Neural crest cell (in vitro differentiated cells): ENCODE measurements at regions not wholly inside any gene's neighbourhood (a gene's known extent, or its start where the extent isn't known, plus 50 kb on each side); places are given as distances from the start of the nearest gene placed in this dataset.
A peak's percentile ranks its signal among the peaks of the same experiment; 100 is the strongest.

Experiments
- DNase-seq: peaks from one replicate; pipeline ENCODE4 v3.0.0; 2021; ENCODE audit warnings: low read depth, mixed read lengths, low spot score
- H3K27ac Mint-ChIP-seq: one replicate; pipeline ENCODE4 v1.8.0; 2021; ENCODE audit warnings: mild to moderate bottlenecking, mixed read lengths; ENCODE audit not compliant: unreplicated experiment
- H3K27me3 Mint-ChIP-seq: 2 replicates; pipeline ENCODE4 v1.8.0; 2021; ENCODE audit warnings: low read depth, mild to moderate bottlenecking, mixed read lengths
- H3K36me3 Mint-ChIP-seq: 2 replicates; pipeline ENCODE4 v1.8.0; 2021; ENCODE audit warnings: low read depth, mild to moderate bottlenecking, mixed read lengths
- H3K4me1 Mint-ChIP-seq: 2 replicates; pipeline ENCODE4 v1.8.0; 2021; ENCODE audit warnings: mixed read lengths
- H3K4me3 Mint-ChIP-seq: one replicate; pipeline ENCODE4 v1.8.0; 2021; ENCODE audit warnings: mild to moderate bottlenecking, mixed read lengths
- H3K9me3 Mint-ChIP-seq: 2 replicates; pipeline ENCODE4 v1.8.0; 2021; ENCODE audit warnings: mixed read lengths
- CTCF ChIP-seq: fragments of 200-600 bp; sonication (generic); conservative IDR thresholded peaks from 2 replicates; pipeline ENCODE4 v1.5.0; 2021; ENCODE audit warnings: antibody characterized with exemption, mild to moderate bottlenecking

GRCh38 chr12:124711344-124711743, 143.9 kb upstream of the NCOR2 start:
- H3K27me3 Mint-ChIP-seq = peaks cover 3% of the 10 kb centered on the region
- no peak for DNase-seq
- no peak overlapping the region for H3K27ac Mint-ChIP-seq
- H3K4me3 Mint-ChIP-seq = no peak overlapping the region
- peaks cover 3% of the 10 kb centered on the region for H3K9me3 Mint-ChIP-seq
- TF ChIP-seq CTCF = no peak
- H3K36me3 Mint-ChIP-seq = peaks cover 1% of the 10 kb centered on the region
- H3K4me1 Mint-ChIP-seq = peaks cover 34% of the 10 kb centered on the region

GRCh38 chr12:124709722-124710687, 142.6 kb upstream of the NCOR2 start:
- H3K4me3 Mint-ChIP-seq = no peak overlapping the region
- peaks cover 2% of the 10 kb centered on the region for H3K36me3 Mint-ChIP-seq
- peaks cover 24% of the 10 kb centered on the region for H3K4me1 Mint-ChIP-seq
- peaks cover 3% of the 10 kb centered on the region for H3K27me3 Mint-ChIP-seq
- no peak for DNase-seq
- no peak overlapping the region for H3K27ac Mint-ChIP-seq
- H3K9me3 Mint-ChIP-seq = peaks cover 3% of the 10 kb centered on the region
- TF ChIP-seq CTCF = peak; percentile 18

GRCh38 chr12:124707316-124707715, 139.9 kb upstream of the NCOR2 start:
- peaks cover 19% of the 10 kb centered on the region for H3K4me1 Mint-ChIP-seq
- no peak for DNase-seq
- peaks cover 2% of the 10 kb centered on the region for H3K36me3 Mint-ChIP-seq
- no peak for TF ChIP-seq CTCF
- H3K4me3 Mint-ChIP-seq = no peak overlapping the region
- H3K27me3 Mint-ChIP-seq = no peaks in the 10 kb centered on the region
- H3K27ac Mint-ChIP-seq = no peak overlapping the region
- peaks cover 3% of the 10 kb centered on the region for H3K9me3 Mint-ChIP-seq

GRCh38 chr12:124706363-124706762, 139.0 kb upstream of the NCOR2 start:
- peaks cover 16% of the 10 kb centered on the region for H3K4me1 Mint-ChIP-seq
- no peak for TF ChIP-seq CTCF
- H3K27me3 Mint-ChIP-seq = no peaks in the 10 kb centered on the region
- H3K36me3 Mint-ChIP-seq = peaks cover 2% of the 10 kb centered on the region
- H3K4me3 Mint-ChIP-seq = no peak overlapping the region
- DNase-seq = no peak
- H3K9me3 Mint-ChIP-seq = peaks cover 3% of the 10 kb centered on the region
- no peak overlapping the region for H3K27ac Mint-ChIP-seq

- Mint-ChIP-seq H3K4me1 (peaks cover 11% of the 10 kb centered on the region), H3K27me3 (no peaks in the 10 kb centered on the region), H3K36me3 (peaks cover 2% of the 10 kb centered on the region), H3K27ac (no peak overlapping the region), H3K9me3 (peaks cover 3% of the 10 kb centered on the region), H3K4me3 (no peak overlapping the region)
- no peak for TF ChIP-seq CTCF
- no peak for DNase-seq
Observed at GRCh38 chr12:124705545-124706138, 138.2 kb upstream of the NCOR2 start.
